Calu3 (cell line): ENCODE measurements at regions not wholly inside any gene's neighbourhood (a gene's known extent, or its start where the extent isn't known, plus 50 kb on each side); places are given as distances from the start of the nearest gene placed in this dataset.
"Not testable (repeated sequence)": the region's sequence is repeated elsewhere in the genome, so short reads cannot be mapped to it uniquely, and the experiment has no call there.

Experiments used
- BruUV-seq: library from RNA; stranded (reverse); fragments of 400-500 nt; replicated peaks from 2 replicates; lab custom pipeline; 2021; lab: Mats Ljungman, UMichigan
- CTCF ChIA-PET: fragments of 300-600 bp; sonication (Branson Sonifier 250); formaldehyde crosslinking; loops from one replicate; lab custom pipeline; 2022; ENCODE audit warnings: antibody characterized with exemption; lab: Charles Lee
- DNase-seq: peaks from one replicate; pipeline ENCODE4 v3.0.0; 2022
- H3K27ac Mint-ChIP-seq: one replicate; pipeline ENCODE4 v1.8.0; 2022; ENCODE audit warnings: mixed read lengths; ENCODE audit not compliant: unreplicated experiment
- H3K27me3 Mint-ChIP-seq: one replicate; pipeline ENCODE4 v1.8.0; 2022; ENCODE audit warnings: mixed read lengths; ENCODE audit not compliant: unreplicated experiment
- H3K36me3 Mint-ChIP-seq: one replicate; pipeline ENCODE4 v1.8.0; 2022; ENCODE audit warnings: mild to moderate bottlenecking, moderate library complexity, mixed read lengths; ENCODE audit not compliant: insufficient read depth, unreplicated experiment
- H3K4me1 Mint-ChIP-seq: one replicate; pipeline ENCODE4 v1.8.0; 2022; ENCODE audit warnings: mild to moderate bottlenecking, low read depth, mixed read lengths; ENCODE audit not compliant: unreplicated experiment
- H3K4me3 Mint-ChIP-seq: one replicate; pipeline ENCODE4 v1.8.0; 2022; ENCODE audit warnings: mild to moderate bottlenecking, low read depth, moderate library complexity, mixed read lengths; ENCODE audit not compliant: unreplicated experiment
- H3K9me3 Mint-ChIP-seq: one replicate; pipeline ENCODE4 v1.8.0; 2022; ENCODE audit warnings: low read depth, mixed read lengths; ENCODE audit not compliant: unreplicated experiment
- intact Hi-C: fragments of 100-400 bp; cut with micrococcal nuclease; formaldehyde crosslinking; loops from one replicate; pipeline ENCODE4 v1.10.0; 2022; ENCODE audit not compliant: unreplicated experiment
- TF ChIP-seq, protein P1 (sequence below): fragments of 200-600 bp; IDR thresholded peaks from one replicate; pipeline ENCODE4 v1.8.0; 2022; ENCODE audit warnings: antibody characterized with exemption; ENCODE audit not compliant: unreplicated experiment

DNA sequence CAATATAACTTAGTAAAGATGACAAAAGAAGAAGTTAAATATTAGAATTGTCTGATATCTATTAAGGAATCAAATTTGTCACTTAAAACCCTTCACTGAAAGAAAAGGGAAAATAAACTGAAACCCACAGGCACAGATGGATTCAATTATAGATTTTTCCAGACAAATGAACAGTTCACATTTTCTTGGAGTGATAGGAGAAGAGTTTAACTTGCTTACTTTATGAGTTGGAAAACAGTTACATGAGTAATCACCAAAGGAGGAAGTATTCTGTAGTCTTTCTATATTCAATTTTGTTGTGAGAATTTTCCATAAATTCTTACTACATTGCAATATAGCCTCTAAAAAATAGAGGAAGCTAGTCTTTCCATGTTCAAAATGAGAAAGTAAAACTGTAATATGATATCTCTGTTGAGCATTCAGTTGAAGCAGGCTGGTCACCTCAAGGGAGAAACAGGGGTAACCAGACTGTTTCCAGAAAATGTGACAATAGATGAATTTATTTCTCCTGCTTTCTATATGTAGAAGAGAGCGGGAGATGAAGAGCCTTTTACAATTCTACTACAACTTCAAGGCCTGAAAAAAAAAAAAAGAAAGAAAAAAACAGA, 330.3 kb upstream of the EPHA5 start:
- TF ChIP-seq, protein P1, sequence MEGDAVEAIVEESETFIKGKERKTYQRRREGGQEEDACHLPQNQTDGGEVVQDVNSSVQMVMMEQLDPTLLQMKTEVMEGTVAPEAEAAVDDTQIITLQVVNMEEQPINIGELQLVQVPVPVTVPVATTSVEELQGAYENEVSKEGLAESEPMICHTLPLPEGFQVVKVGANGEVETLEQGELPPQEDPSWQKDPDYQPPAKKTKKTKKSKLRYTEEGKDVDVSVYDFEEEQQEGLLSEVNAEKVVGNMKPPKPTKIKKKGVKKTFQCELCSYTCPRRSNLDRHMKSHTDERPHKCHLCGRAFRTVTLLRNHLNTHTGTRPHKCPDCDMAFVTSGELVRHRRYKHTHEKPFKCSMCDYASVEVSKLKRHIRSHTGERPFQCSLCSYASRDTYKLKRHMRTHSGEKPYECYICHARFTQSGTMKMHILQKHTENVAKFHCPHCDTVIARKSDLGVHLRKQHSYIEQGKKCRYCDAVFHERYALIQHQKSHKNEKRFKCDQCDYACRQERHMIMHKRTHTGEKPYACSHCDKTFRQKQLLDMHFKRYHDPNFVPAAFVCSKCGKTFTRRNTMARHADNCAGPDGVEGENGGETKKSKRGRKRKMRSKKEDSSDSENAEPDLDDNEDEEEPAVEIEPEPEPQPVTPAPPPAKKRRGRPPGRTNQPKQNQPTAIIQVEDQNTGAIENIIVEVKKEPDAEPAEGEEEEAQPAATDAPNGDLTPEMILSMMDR, result no peak
- CTCF ChIA-PET, result no interaction called here
- BruUV-seq, result no TSS peak
- Mint-ChIP-seq H3K4me1 (no peaks in the 10 kb centered on the region), H3K27me3 (no peaks in the 10 kb centered on the region), H3K36me3 (no peaks in the 10 kb centered on the region), H3K27ac (no peak overlapping the region), H3K9me3 (peaks cover 6% of the 10 kb centered on the region), H3K4me3 (no peak overlapping the region)
- intact Hi-C loops, result no loop called here
- no peak for DNase-seq

DNA sequence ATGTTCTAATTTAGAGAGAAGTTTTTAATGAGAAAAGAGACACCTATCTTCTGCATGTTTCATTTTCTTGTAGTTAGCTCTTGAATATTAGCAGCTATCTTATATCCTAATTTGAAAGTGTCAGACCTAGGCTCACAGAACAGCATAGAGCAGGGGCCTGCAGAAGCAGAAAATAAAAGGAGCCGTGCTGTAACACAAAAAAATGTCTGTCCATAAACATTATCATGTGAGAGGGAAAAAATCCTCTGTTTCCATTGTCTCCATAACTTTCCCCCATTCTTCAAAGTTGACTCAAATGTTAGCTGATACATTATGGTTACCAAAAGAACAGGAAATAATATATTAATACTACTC, 329.2 kb upstream of the EPHA5 start:
- Mint-ChIP-seq H3K4me3 (no peak overlapping the region), H3K36me3 (no peaks in the 10 kb centered on the region), H3K9me3 (peaks cover 2% of the 10 kb centered on the region), H3K27me3 (no peaks in the 10 kb centered on the region), H3K4me1 (no peaks in the 10 kb centered on the region), H3K27ac (no peak overlapping the region)
- DNase-seq, result no peak
- TF ChIP-seq, protein P1, result no peak
- CTCF ChIA-PET, result no interaction called here
- intact Hi-C loops, result no loop called here
- no TSS peak for BruUV-seq

DNA sequence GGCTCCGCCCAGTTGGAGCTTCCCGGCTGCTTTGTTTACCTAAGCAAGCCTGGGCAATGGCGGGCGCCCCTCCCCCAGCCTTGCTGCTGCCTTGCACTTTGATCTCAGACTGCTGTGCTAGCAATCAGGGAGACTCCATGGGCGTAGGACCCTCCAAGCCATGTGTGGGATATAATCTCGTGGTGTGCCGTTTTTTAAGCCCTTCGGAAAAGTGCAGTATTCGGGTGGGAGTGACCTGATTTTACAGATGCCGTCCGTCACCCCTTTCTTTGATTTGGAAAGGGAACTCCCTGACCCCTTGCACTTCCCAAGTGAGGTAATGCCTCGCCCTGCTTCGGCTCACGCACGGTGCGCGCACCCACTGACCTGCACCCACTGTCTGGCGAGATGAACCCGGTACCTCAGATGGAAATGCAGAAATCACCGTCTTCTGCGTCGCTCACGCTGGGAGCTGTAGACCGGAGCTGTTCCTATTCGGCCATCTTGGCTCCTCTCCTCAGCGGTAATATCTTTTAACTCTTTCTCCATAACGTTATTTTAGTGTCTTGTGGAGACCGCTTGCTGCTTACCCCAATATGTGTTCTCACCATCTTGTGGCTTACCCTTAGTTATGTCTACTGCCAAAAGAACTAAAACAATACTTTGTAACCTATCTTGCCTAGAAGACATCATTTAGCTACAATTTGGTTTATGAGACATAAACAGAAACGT, 328.7 kb upstream of the EPHA5 start:
- CTCF ChIA-PET, BruUV-seq, DNase-seq, H3K4me1 Mint-ChIP-seq, H3K9me3 Mint-ChIP-seq, H3K27ac Mint-ChIP-seq, intact Hi-C loops, H3K27me3 Mint-ChIP-seq, H3K36me3 Mint-ChIP-seq, H3K4me3 Mint-ChIP-seq: not testable (repeated sequence)

DNA sequence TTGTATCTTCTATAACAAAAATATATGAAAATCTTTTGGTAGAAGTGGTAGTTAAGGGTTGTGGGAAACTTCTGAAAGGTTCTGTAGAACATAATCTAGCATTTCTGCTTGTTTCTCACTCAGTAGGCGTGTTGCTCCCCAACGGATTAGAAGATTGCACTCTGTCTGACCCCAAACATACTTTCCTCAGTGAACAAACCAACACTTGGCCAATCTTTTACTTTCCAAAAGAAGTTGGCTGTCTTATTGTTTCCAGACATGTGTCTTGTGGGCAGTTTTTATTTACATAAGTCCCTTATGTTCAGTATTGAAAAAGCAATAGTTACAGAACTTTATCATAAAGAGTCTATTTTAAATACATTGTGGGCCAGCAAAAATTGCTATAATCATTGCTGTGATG, 312.8 kb upstream of the EPHA5 start:
- no peak for DNase-seq
- TF ChIP-seq, protein P1, result no peak
- H3K4me1 Mint-ChIP-seq, result no peaks in the 10 kb centered on the region
- intact Hi-C loops, result no loop called here
- CTCF ChIA-PET, result no interaction called here
- H3K27me3 Mint-ChIP-seq, result no peaks in the 10 kb centered on the region
- peaks cover 3% of the 10 kb centered on the region for H3K9me3 Mint-ChIP-seq
- H3K4me3 Mint-ChIP-seq, result no peak overlapping the region
- H3K27ac Mint-ChIP-seq, result no peak overlapping the region
- no TSS peak for BruUV-seq
- H3K36me3 Mint-ChIP-seq, result no peaks in the 10 kb centered on the region

DNA sequence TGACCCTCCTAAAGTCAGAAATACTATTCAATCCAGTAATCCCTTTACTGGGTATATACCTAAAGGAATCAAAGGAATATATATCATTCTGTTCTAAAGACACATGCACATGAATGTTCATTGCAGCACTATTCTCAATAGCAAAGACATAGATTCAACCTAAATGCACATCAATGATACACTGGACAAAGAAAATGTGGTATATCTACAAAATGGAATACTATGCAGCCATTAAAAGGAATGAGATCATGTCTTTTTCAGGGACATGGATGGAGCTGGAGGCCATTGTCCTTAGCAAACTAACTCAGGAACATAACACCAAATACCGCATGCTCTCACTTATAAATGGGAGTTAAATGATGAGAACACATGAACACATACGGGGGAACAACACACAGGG, 306.0 kb upstream of the EPHA5 start:
- peaks cover 4% of the 10 kb centered on the region for H3K9me3 Mint-ChIP-seq
- H3K27ac Mint-ChIP-seq, result no peak overlapping the region
- no peaks in the 10 kb centered on the region for H3K36me3 Mint-ChIP-seq
- no TSS peak for BruUV-seq
- no peak for DNase-seq
- intact Hi-C loops, result no loop called here
- H3K4me3 Mint-ChIP-seq, result no peak overlapping the region
- TF ChIP-seq, protein P1, result no peak
- H3K4me1 Mint-ChIP-seq, result no peaks in the 10 kb centered on the region
- no peaks in the 10 kb centered on the region for H3K27me3 Mint-ChIP-seq
- CTCF ChIA-PET, result no interaction called here
